MM.1S (cell line): ENCODE measurements at regions not wholly inside any gene's neighbourhood (a gene's known extent, or its start where the extent isn't known, plus 50 kb on each side); places are given as distances from the start of the nearest gene placed in this dataset.

Source experiments
- DNase-seq: peaks from one replicate; pipeline ENCODE4 v3.0.0-alpha.2; 2015
- H2AFZ ChIP-seq: fragments of 300-600 bp; sonication (generic); 2 replicates; pipeline ENCODE4 v1.6.0; 2016; ENCODE audit warnings: antibody characterized with exemption, low read length
- H3F3A ChIP-seq: fragments of 300-600 bp; sonication (generic); 2 replicates; pipeline ENCODE4 v1.6.1; 2016; ENCODE audit warnings: mild to moderate bottlenecking, antibody characterized with exemption, low read length, moderate library complexity, mixed read lengths; ENCODE audit not compliant: insufficient read depth
- H3K27ac ChIP-seq: fragments of 300-600 bp; sonication (generic); 2 replicates; pipeline ENCODE4 v1.5.1; 2016; ENCODE audit warnings: mild to moderate bottlenecking, low read length
- H3K27me3 ChIP-seq: fragments of 300-600 bp; sonication (generic); replicated peaks from 2 replicates; pipeline ENCODE4 v1.6.0; 2016; ENCODE audit warnings: low read length; ENCODE audit not compliant: insufficient read depth
- H3K36me3 ChIP-seq: fragments of 300-600 bp; sonication (generic); replicated peaks from 2 replicates; pipeline ENCODE4 v1.6.1; 2016; ENCODE audit warnings: mild to moderate bottlenecking, low read length, mixed read lengths; ENCODE audit not compliant: insufficient read depth
- H3K4me1 ChIP-seq: fragments of 300-600 bp; sonication (generic); 2 replicates; pipeline ENCODE4 v1.6.1; 2016; ENCODE audit warnings: low read length, mixed read lengths
- H3K4me2 ChIP-seq: fragments of 300-600 bp; sonication (generic); 2 replicates; pipeline ENCODE4 v1.6.0; 2016; ENCODE audit warnings: low read depth, low read length
- H3K4me3 ChIP-seq: fragments of 300-600 bp; sonication (generic); 2 replicates; pipeline ENCODE4 v1.5.1; 2016; ENCODE audit warnings: low read length, mixed read lengths
- H3K79me2 ChIP-seq: fragments of 300-600 bp; sonication (generic); 2 replicates; pipeline ENCODE4 v1.6.1; 2016; ENCODE audit warnings: mixed run types, low read length, mixed read lengths
- H3K9ac ChIP-seq: fragments of 300-600 bp; sonication (generic); 2 replicates; pipeline ENCODE4 v1.6.1; 2016; ENCODE audit warnings: low read length, mixed read lengths
- H3K9me2 ChIP-seq: fragments of 300-600 bp; sonication (generic); replicated peaks from 2 replicates; pipeline ENCODE4 v1.6.1; 2016; ENCODE audit warnings: mild to moderate bottlenecking, low read length, mixed read lengths; ENCODE audit not compliant: insufficient read depth
- H3K9me3 ChIP-seq: fragments of 300-600 bp; sonication (generic); replicated peaks from 2 replicates; pipeline ENCODE4 v1.6.1; 2016; ENCODE audit warnings: mild to moderate bottlenecking, low read length, mixed read lengths; ENCODE audit not compliant: insufficient read depth
- H4K20me1 ChIP-seq: fragments of 300-600 bp; sonication (generic); 2 replicates; pipeline ENCODE4 v1.6.1; 2016; ENCODE audit warnings: mild to moderate bottlenecking, low read length, moderate library complexity, mixed read lengths; ENCODE audit not compliant: insufficient read depth
- EZH2 ChIP-seq: fragments of 300-600 bp; sonication (generic); optimal IDR thresholded peaks from 2 replicates; pipeline ENCODE3; 2017; ENCODE audit warnings: low read depth, mild to moderate bottlenecking, antibody characterized with exemption, low read length, mixed read lengths
- EZH2phosphoT487 ChIP-seq: fragments of 300-600 bp; sonication (generic); IDR thresholded peaks from 2 replicates; pipeline ENCODE4 v1.6.1; 2018; ENCODE audit warnings: antibody characterized with exemption, low read length
- TF ChIP-seq, protein P1 (sequence below): fragments of 300-600 bp; sonication (generic); IDR thresholded peaks from 2 replicates; pipeline ENCODE4 v1.5.1; 2016; ENCODE audit warnings: antibody characterized with exemption, low read length, mixed read lengths

DNA sequence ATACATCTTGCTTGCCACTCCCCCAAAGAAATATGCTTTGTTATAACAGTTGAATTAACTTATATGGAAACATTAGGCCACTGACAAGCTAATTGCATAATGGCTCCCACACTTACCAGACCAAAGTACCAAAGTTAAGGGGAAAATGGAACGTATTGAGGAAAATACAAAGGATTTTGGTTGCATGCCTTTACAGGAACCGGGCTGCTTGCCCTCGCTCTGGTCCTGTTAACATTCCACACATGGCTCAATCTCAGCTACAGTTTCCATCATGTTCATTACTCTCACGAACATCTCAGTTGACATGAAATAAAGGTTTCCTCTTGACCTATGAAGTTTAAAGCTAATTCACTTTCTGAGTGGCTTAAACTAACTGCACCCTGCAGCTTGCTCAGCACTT is 220.7 kb upstream of the RXFP2 start:
- H3K9me3 ChIP-seq = no peaks in the 10 kb centered on the region
- H3K79me2 ChIP-seq = no peaks in the 10 kb centered on the region
- no peaks in the 10 kb centered on the region for H3K9me2 ChIP-seq
- no peaks in the 10 kb centered on the region for H3K36me3 ChIP-seq
- H3K4me2 ChIP-seq = no peak overlapping the region
- H3F3A ChIP-seq = no peaks in the 10 kb centered on the region
- H3K27me3 ChIP-seq = no peaks in the 10 kb centered on the region
- TF ChIP-seq, protein P1, sequence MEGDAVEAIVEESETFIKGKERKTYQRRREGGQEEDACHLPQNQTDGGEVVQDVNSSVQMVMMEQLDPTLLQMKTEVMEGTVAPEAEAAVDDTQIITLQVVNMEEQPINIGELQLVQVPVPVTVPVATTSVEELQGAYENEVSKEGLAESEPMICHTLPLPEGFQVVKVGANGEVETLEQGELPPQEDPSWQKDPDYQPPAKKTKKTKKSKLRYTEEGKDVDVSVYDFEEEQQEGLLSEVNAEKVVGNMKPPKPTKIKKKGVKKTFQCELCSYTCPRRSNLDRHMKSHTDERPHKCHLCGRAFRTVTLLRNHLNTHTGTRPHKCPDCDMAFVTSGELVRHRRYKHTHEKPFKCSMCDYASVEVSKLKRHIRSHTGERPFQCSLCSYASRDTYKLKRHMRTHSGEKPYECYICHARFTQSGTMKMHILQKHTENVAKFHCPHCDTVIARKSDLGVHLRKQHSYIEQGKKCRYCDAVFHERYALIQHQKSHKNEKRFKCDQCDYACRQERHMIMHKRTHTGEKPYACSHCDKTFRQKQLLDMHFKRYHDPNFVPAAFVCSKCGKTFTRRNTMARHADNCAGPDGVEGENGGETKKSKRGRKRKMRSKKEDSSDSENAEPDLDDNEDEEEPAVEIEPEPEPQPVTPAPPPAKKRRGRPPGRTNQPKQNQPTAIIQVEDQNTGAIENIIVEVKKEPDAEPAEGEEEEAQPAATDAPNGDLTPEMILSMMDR = no peak
- TF ChIP-seq EZH2phosphoT487 (no peak), EZH2 (no peak)
- no peaks in the 10 kb centered on the region for H3K4me1 ChIP-seq
- H2AFZ ChIP-seq = no peak overlapping the region
- H3K27ac ChIP-seq = no peak overlapping the region
- H4K20me1 ChIP-seq = no peaks in the 10 kb centered on the region
- no peak for DNase-seq
- no peak overlapping the region for H3K9ac ChIP-seq
- no peak overlapping the region for H3K4me3 ChIP-seq

DNA sequence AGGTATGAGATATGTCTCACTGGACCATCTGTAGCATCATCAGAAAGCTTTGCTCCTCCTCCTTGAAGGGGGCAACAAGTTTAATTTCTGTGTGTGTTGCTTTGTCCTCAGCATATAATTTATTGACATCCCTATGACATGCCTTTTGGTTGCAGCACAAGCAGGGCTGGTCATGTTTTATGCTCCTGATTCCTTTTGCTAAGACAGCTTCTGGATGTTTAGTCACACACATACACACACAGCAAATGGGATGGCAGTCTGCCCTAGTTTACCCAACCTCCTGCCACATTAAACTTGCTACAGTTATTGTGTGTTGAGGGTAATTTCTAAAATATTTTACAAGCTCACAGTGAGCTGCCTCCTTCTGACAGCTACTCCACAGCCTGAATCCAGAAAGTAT is 217.9 kb upstream of the RXFP2 start:
- Histone ChIP-seq H3K27me3 (no peaks in the 10 kb centered on the region), H3K79me2 (no peaks in the 10 kb centered on the region), H3K4me1 (no peaks in the 10 kb centered on the region), H3K9me2 (no peaks in the 10 kb centered on the region), H3K4me3 (no peak overlapping the region), H4K20me1 (no peaks in the 10 kb centered on the region), H3K4me2 (no peak overlapping the region), H3K9me3 (no peaks in the 10 kb centered on the region), H2AFZ (no peak overlapping the region), H3K36me3 (no peaks in the 10 kb centered on the region), H3K9ac (no peak overlapping the region), H3F3A (no peaks in the 10 kb centered on the region), H3K27ac (no peak overlapping the region)
- TF ChIP-seq, protein P1 = no peak
- TF ChIP-seq EZH2phosphoT487 (no peak), EZH2 (no peak)
- no peak for DNase-seq

DNA sequence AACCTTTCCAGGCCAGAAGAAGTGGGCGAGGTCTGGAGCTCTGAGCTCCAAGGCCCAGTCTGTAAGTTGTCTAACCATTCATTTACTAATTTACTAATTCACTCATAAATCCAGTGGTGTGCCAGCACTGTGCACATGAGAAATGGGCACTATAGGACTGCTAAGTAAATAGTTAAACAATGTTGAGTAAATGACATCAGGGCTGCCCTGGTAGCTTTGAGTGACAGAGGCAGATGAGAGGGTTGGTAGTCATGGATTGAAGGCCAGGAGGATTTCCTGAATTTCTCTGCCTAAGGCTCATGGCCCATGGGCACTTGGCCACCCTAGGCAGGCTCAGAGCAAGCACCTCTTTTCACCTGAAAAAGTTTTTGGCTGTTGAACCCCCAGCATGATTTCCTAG is 216.9 kb upstream of the RXFP2 start:
- Histone ChIP-seq H3F3A (no peaks in the 10 kb centered on the region), H3K9ac (no peak overlapping the region), H3K9me3 (no peaks in the 10 kb centered on the region), H3K79me2 (no peaks in the 10 kb centered on the region), H3K27me3 (no peaks in the 10 kb centered on the region), H3K4me1 (no peaks in the 10 kb centered on the region), H3K27ac (no peak overlapping the region), H3K4me2 (no peak overlapping the region), H2AFZ (no peak overlapping the region), H3K36me3 (no peaks in the 10 kb centered on the region), H3K4me3 (no peak overlapping the region), H4K20me1 (no peaks in the 10 kb centered on the region), H3K9me2 (no peaks in the 10 kb centered on the region)
- no peak for DNase-seq
- TF ChIP-seq EZH2 = no peak
- TF ChIP-seq EZH2phosphoT487 = no peak
- TF ChIP-seq, protein P1 = no peak

- Histone ChIP-seq H3K27me3 (no peaks in the 10 kb centered on the region), H3K79me2 (no peaks in the 10 kb centered on the region), H4K20me1 (no peaks in the 10 kb centered on the region), H3K4me1 (no peaks in the 10 kb centered on the region), H3F3A (no peaks in the 10 kb centered on the region), H3K9me3 (no peaks in the 10 kb centered on the region), H3K9ac (no peak overlapping the region), H3K4me3 (no peak overlapping the region), H3K36me3 (no peaks in the 10 kb centered on the region), H3K4me2 (no peak overlapping the region), H2AFZ (no peak overlapping the region), H3K9me2 (no peaks in the 10 kb centered on the region), H3K27ac (no peak overlapping the region)
- TF ChIP-seq EZH2 (no peak), EZH2phosphoT487 (no peak)
- TF ChIP-seq, protein P1 = no peak
- no peak for DNase-seq
These were observed 211.2 kb upstream of the RXFP2 start for GRCh38 chr13:31528176-31528575.
